NB4 (cell line): ENCODE measurements at regions not wholly inside any gene's neighbourhood (a gene's known extent, or its start where the extent isn't known, plus 50 kb on each side); places are given as distances from the start of the nearest gene placed in this dataset.
A peak's percentile ranks its signal among the peaks of the same experiment; 100 is the strongest.
"Not testable (repeated sequence)": the region's sequence is repeated elsewhere in the genome, so short reads cannot be mapped to it uniquely, and the experiment has no call there.

ENCODE experiments used
- DNase-seq: peaks from one replicate; pipeline ENCODE4 v3.0.0; 2010; ENCODE audit warnings: low read depth
- H3K4me3 ChIP-seq: one replicate; pipeline ENCODE4 v1.5.1; 2011; ENCODE audit warnings: mild to moderate bottlenecking, low read depth, low read length, moderate library complexity
- CTCF ChIP-seq: IDR thresholded peaks from one replicate; pipeline ENCODE4 v1.5.1; 2012; ENCODE audit warnings: low read depth, low read length
- MAX ChIP-seq: IDR thresholded peaks from 2 replicates; pipeline ENCODE4 v1.6.1; 2011; ENCODE audit warnings: low read depth, low read length
- MYC ChIP-seq: IDR thresholded peaks from 2 replicates; pipeline ENCODE4 v1.6.1; 2011; ENCODE audit warnings: low read depth, low read length
- POLR2A ChIP-seq: IDR thresholded peaks from 2 replicates; pipeline ENCODE4 v1.6.1; 2011; ENCODE audit warnings: mild to moderate bottlenecking; ENCODE audit not compliant: insufficient read length; ENCODE audit errors: extremely low read depth

- TF ChIP-seq MYC (no peak), POLR2A (no peak), MAX (no peak), CTCF (no peak)
- peak; percentile 18 for DNase-seq
- H3K4me3 ChIP-seq, result no peak overlapping the region
Observed at GRCh38 chr15:87477737-87478686, 778.5 kb downstream of the NTRK3 start.

GRCh38 chr15:87477026-87477425, 779.5 kb downstream of the NTRK3 start:
- no peak for DNase-seq
- H3K4me3 ChIP-seq, result no peak overlapping the region
- no peak for TF ChIP-seq POLR2A

- no peak for DNase-seq
- TF ChIP-seq CTCF, result no peak
- TF ChIP-seq MYC, result no peak
- TF ChIP-seq MAX, result no peak
- TF ChIP-seq POLR2A, result no peak
- no peak overlapping the region for H3K4me3 ChIP-seq
Observed at GRCh38 chr15:87470923-87471322, 785.6 kb downstream of the NTRK3 start.

GRCh38 chr15:87463956-87464355, 792.6 kb downstream of the NTRK3 start:
- H3K4me3 ChIP-seq, DNase-seq: not testable (repeated sequence)

- TF ChIP-seq MYC (no peak), MAX (no peak), POLR2A (no peak), CTCF (no peak)
- no peak overlapping the region for H3K4me3 ChIP-seq
- DNase-seq, result no peak
Observed at GRCh38 chr15:87461631-87462030, 794.9 kb downstream of the NTRK3 start.

GRCh38 chr15:87454860-87455259, 801.7 kb downstream of the NTRK3 start:
- no peak for DNase-seq
- no peak overlapping the region for H3K4me3 ChIP-seq
- no peak for TF ChIP-seq CTCF
- TF ChIP-seq POLR2A, result no peak
- TF ChIP-seq MAX, result no peak

GRCh38 chr15:87450314-87450713, 806.2 kb downstream of the NTRK3 start:
- no peak for TF ChIP-seq MYC
- TF ChIP-seq CTCF, result no peak
- no peak for TF ChIP-seq POLR2A

More at GRCh38 chr15:87450314-87450713, 806.2 kb downstream of the NTRK3 start:
- H3K4me3 ChIP-seq, result no peak overlapping the region
- no peak for DNase-seq
